HG03097 (cell line): ENCODE measurements at regions not wholly inside any gene's neighbourhood (a gene's known extent, or its start where the extent isn't known, plus 50 kb on each side); places are given as distances from the start of the nearest gene placed in this dataset.

Source experiments
- ATAC-seq: cut with Tn5 transposase; IDR thresholded peaks from one replicate; pipeline ENCODE4 v1.9.1; 2021; ENCODE audit not compliant: unreplicated experiment, low FRiP score

GRCh38 chr2:8539743-8540551 is 141.9 kb upstream of the ID2 start:
- ATAC-seq, result no peak

- no peak for ATAC-seq
Measured at GRCh38 chr2:8540552-8541055, 141.3 kb upstream of the ID2 start.

GRCh38 chr2:8541223-8541622 is 140.6 kb upstream of the ID2 start:
- ATAC-seq, result no peak

GRCh38 chr2:8541636-8542035 is 140.2 kb upstream of the ID2 start:
- ATAC-seq, result no peak

- no peak for ATAC-seq
Measured at GRCh38 chr2:8542381-8543059, 139.3 kb upstream of the ID2 start.

GRCh38 chr2:8543060-8543382 is 138.8 kb upstream of the ID2 start:
- no peak for ATAC-seq

- ATAC-seq, result peak; percentile 75
Measured at GRCh38 chr2:8543383-8544170, 138.3 kb upstream of the ID2 start.

GRCh38 chr2:8544171-8544785 is 137.6 kb upstream of the ID2 start:
- ATAC-seq, result no peak

- ATAC-seq, result peak; percentile 39
Measured at GRCh38 chr2:8544786-8545694, 136.8 kb upstream of the ID2 start.

- ATAC-seq, result no peak
Measured at GRCh38 chr2:8545695-8546611, 135.9 kb upstream of the ID2 start.

- ATAC-seq, result no peak
Measured at GRCh38 chr2:8546612-8547283, 135.1 kb upstream of the ID2 start.

- ATAC-seq, result no peak
Measured at GRCh38 chr2:8547284-8548064, 134.4 kb upstream of the ID2 start.

- no peak for ATAC-seq
Measured at GRCh38 chr2:8548065-8548618, 133.7 kb upstream of the ID2 start.

- no peak for ATAC-seq
Measured at GRCh38 chr2:8548619-8549150, 133.2 kb upstream of the ID2 start.

GRCh38 chr2:8549273-8549922 is 132.5 kb upstream of the ID2 start:
- ATAC-seq, result no peak

GRCh38 chr2:8549942-8550341 is 131.9 kb upstream of the ID2 start:
- ATAC-seq, result no peak
